H1 (cell line): ENCODE measurements at regions not wholly inside any gene's neighbourhood (a gene's known extent, or its start where the extent isn't known, plus 50 kb on each side); places are given as distances from the start of the nearest gene placed in this dataset.
A peak's percentile ranks its signal among the peaks of the same experiment; 100 is the strongest.

Experiments
- CTCF ChIA-PET: fragments of 300-600 bp; sonication (Branson Sonifier 250); formaldehyde crosslinking; loops from one replicate; lab custom pipeline; 2021; ENCODE audit not compliant: partially characterized antibody; lab: Charles Lee
- POLR2A ChIA-PET: fragments of 300-600 bp; sonication (Branson Sonifier 250); formaldehyde crosslinking; loops from one replicate; lab custom pipeline; 2021; ENCODE audit warnings: inconsistent platforms; ENCODE audit not compliant: partially characterized antibody; lab: Charles Lee
- DNase-seq, 2 experiments: peaks; one replicate each; pipeline versions ENCODE4 v3.0.0 to v3.0.0-alpha.2; 2010 to 2022; ENCODE audit warnings: low spot score in 2 of 2, low read depth in 1 of 2, mixed read lengths in 1 of 2
- FAIRE-seq: peaks from 2 replicates; lab custom pipeline; 2011; peaks lifted over from hg19 to GRCh38; lab: Jason Lieb, UNC
- H2AFZ ChIP-seq: 2 replicates; pipeline ENCODE4 v1.8.1; 2012; ENCODE audit warnings: low read length, inconsistent platforms
- H2AK5ac ChIP-seq: 2 replicates; pipeline ENCODE4 v1.6.1; 2013; ENCODE audit warnings: low read depth, low read length
- H2BK120ac ChIP-seq: replicated peaks from 2 replicates; pipeline ENCODE3; 2013; ENCODE audit warnings: low read depth, low read length, inconsistent platforms
- H2BK12ac ChIP-seq: 2 replicates; pipeline ENCODE4 v1.6.1; 2013; ENCODE audit warnings: low read depth, low read length
- H2BK15ac ChIP-seq: 2 replicates; pipeline ENCODE4 v1.6.1; 2013; ENCODE audit warnings: low read length
- H2BK20ac ChIP-seq: 2 replicates; pipeline ENCODE4 v1.6.1; 2013; ENCODE audit warnings: low read length
- H2BK5ac ChIP-seq: 2 replicates; pipeline ENCODE4 v1.6.1; 2013; ENCODE audit warnings: low read depth, low read length
- H3K14ac ChIP-seq: 2 replicates; pipeline ENCODE4 v1.6.1; 2013; ENCODE audit warnings: inconsistent platforms; ENCODE audit not compliant: insufficient read length
- H3K18ac ChIP-seq: 2 replicates; pipeline ENCODE4 v1.6.1; 2013; ENCODE audit warnings: low read length; ENCODE audit errors: extremely low read depth
- H3K23ac ChIP-seq: 2 replicates; pipeline ENCODE4 v1.6.1; 2013; ENCODE audit warnings: inconsistent platforms; ENCODE audit not compliant: insufficient read length
- H3K23me2 ChIP-seq: 2 replicates; pipeline ENCODE4 v1.6.1; 2013; ENCODE audit warnings: low read depth, low read length
- H3K27ac ChIP-seq: 2 replicates; pipeline ENCODE4 v1.6.1; 2011; ENCODE audit warnings: low read depth, low read length, inconsistent platforms
- H3K27me3 ChIP-seq, 4 experiments: replicated peaks in 1 of 4; 1 replicate in 1 of 4; 2 replicates in 3 of 4; pipeline versions ENCODE4 v1.6.1 to v1.8.1; 2011 to 2013; ENCODE audit warnings: low read length in 3 of 4, mild to moderate bottlenecking in 3 of 4, inconsistent platforms in 2 of 4, mixed read lengths in 2 of 4, moderate library complexity in 1 of 4; ENCODE audit not compliant: control insufficient read depth in 3 of 4, insufficient read depth in 3 of 4; ENCODE audit errors: extremely low read depth in 1 of 4
- H3K36me3 ChIP-seq, 4 experiments: 2 replicates each; pipeline versions ENCODE4 v1.6.1 to v1.8.1; 2011 to 2013; ENCODE audit warnings: mild to moderate bottlenecking in 4 of 4, low read length in 3 of 4, moderate library complexity in 2 of 4, control low read depth in 1 of 4, inconsistent platforms in 1 of 4; ENCODE audit not compliant: insufficient read depth in 4 of 4, control insufficient read depth in 2 of 4
- H3K4ac ChIP-seq: replicated peaks from 2 replicates; pipeline ENCODE3; 2013; ENCODE audit warnings: low read length, low read depth, mixed read lengths, inconsistent platforms; ENCODE audit not compliant: insufficient read length
- H3K4me1 ChIP-seq, 4 experiments: replicated peaks in 1 of 4; 1 replicate in 1 of 4; 2 replicates in 3 of 4; pipeline versions ENCODE4 v1.6.1 to v1.8.1; 2011 to 2013; ENCODE audit warnings: low read length in 3 of 4, inconsistent platforms in 2 of 4, mixed read lengths in 1 of 4; ENCODE audit not compliant: insufficient read depth in 4 of 4, control insufficient read depth in 3 of 4
- H3K4me2 ChIP-seq, 2 experiments: 2 replicates each; pipeline versions ENCODE4 v1.6.1 to v1.8.1; 2011 to 2013; ENCODE audit warnings: low read depth in 2 of 2, low read length in 2 of 2, control low read depth in 1 of 2, inconsistent platforms in 1 of 2, mild to moderate bottlenecking in 1 of 2; ENCODE audit not compliant: insufficient read depth in 1 of 2
- H3K4me3 ChIP-seq, 4 experiments: fragments of 200-600, 300-600 bp in 1 of 4; sonication (generic), shearing (Covaris generic), sonication (Bioruptor Twin) in 1 of 4; 2 replicates each; pipeline versions ENCODE4 v1.5.1 to v1.8.1; 2011 to 2016; ENCODE audit warnings: low read length in 4 of 4, low read depth in 3 of 4, control low read depth in 2 of 4, inconsistent platforms in 2 of 4, mild to moderate bottlenecking in 2 of 4, mixed read lengths in 1 of 4, moderate library complexity in 1 of 4; ENCODE audit not compliant: insufficient read depth in 2 of 4; ENCODE audit errors: extremely low read depth in 1 of 4
- H3K56ac ChIP-seq: replicated peaks from 2 replicates; pipeline ENCODE3; 2013; ENCODE audit warnings: low read depth, mild to moderate bottlenecking, mixed read lengths, low read length, inconsistent platforms; ENCODE audit not compliant: insufficient read length
- H3K79me1 ChIP-seq: 2 replicates; pipeline ENCODE4 v1.6.1; 2013; ENCODE audit warnings: low read depth, low read length, control low read depth
- H3K79me2 ChIP-seq, 2 experiments: 2 replicates each; pipeline versions ENCODE4 v1.6.1 to v1.8.1; 2012 to 2013; ENCODE audit warnings: low read length in 2 of 2, mild to moderate bottlenecking in 2 of 2, inconsistent platforms in 1 of 2; ENCODE audit not compliant: insufficient read depth in 2 of 2, control insufficient read depth in 1 of 2
- H3K9ac ChIP-seq, 4 experiments: replicated peaks in 1 of 4; 1 replicate in 1 of 4; 2 replicates in 3 of 4; pipeline versions ENCODE4 v1.6.1 to v1.8.1; 2011 to 2013; ENCODE audit warnings: low read depth in 3 of 4, low read length in 3 of 4, control low read depth in 2 of 4, mild to moderate bottlenecking in 2 of 4, moderate library complexity in 2 of 4, inconsistent platforms in 1 of 4; ENCODE audit errors: extremely low read depth in 1 of 4
- H3K9me3 ChIP-seq, 2 experiments: 2 replicates each; pipeline versions ENCODE4 v1.6.1 to v1.8.1; 2012 to 2013; ENCODE audit warnings: mild to moderate bottlenecking in 2 of 2, moderate library complexity in 2 of 2, control low read depth in 1 of 2, inconsistent platforms in 1 of 2, low read depth in 1 of 2, low read length in 1 of 2, mixed read lengths in 1 of 2; ENCODE audit not compliant: insufficient read depth in 2 of 2
- H4K20me1 ChIP-seq, 2 experiments: replicated peaks in 1 of 2; 2 replicates each; pipeline versions ENCODE3 to v1.8.1; 2011 to 2013; ENCODE audit warnings: inconsistent platforms in 2 of 2, low read length in 2 of 2, mild to moderate bottlenecking in 1 of 2; ENCODE audit not compliant: insufficient read depth in 2 of 2, control insufficient read depth in 1 of 2
- H4K5ac ChIP-seq: 2 replicates; pipeline ENCODE4 v1.6.1; 2013; ENCODE audit warnings: low read length, low read depth, mixed read lengths, inconsistent platforms; ENCODE audit not compliant: insufficient read length
- H4K8ac ChIP-seq: 2 replicates; pipeline ENCODE4 v1.8.0; 2013; ENCODE audit warnings: mild to moderate bottlenecking, moderate library complexity, low read length, inconsistent platforms; ENCODE audit not compliant: insufficient read depth; ENCODE audit errors: extremely low read depth
- H4K91ac ChIP-seq: replicated peaks from 2 replicates; pipeline ENCODE3; 2013; ENCODE audit warnings: low read length, mixed read lengths, inconsistent platforms; ENCODE audit not compliant: insufficient read length
- ATF3 ChIP-seq: IDR thresholded peaks from 2 replicates; pipeline ENCODE4 v1.6.1; 2011; ENCODE audit warnings: low read depth, mild to moderate bottlenecking, low read length; ENCODE audit not compliant: insufficient read depth
- BCL11A ChIP-seq, 2 experiments: IDR thresholded peaks; one replicate each; pipeline ENCODE4 v1.6.1; 2011; ENCODE audit warnings: low read depth in 2 of 2, low read length in 2 of 2, mild to moderate bottlenecking in 2 of 2
- CHD2 ChIP-seq: IDR thresholded peaks from 2 replicates; pipeline ENCODE4 v1.6.1; 2012; ENCODE audit warnings: low read length, improper control_type of control experiment
- CREB1 ChIP-seq: IDR thresholded peaks from 2 replicates; pipeline ENCODE4 v1.6.1; 2012; ENCODE audit warnings: inconsistent platforms
- HDAC2 ChIP-seq, 2 experiments: fragments of 300-600 bp in 1 of 2; sonication (generic) in 1 of 2; IDR thresholded peaks; 2 replicates each; pipeline ENCODE4 v1.6.1; 2011 to 2012; ENCODE audit warnings: low read depth in 2 of 2, low read length in 2 of 2, mild to moderate bottlenecking in 2 of 2, moderate library complexity in 2 of 2, borderline replicate concordance in 1 of 2, inconsistent platforms in 1 of 2
- NANOG ChIP-seq: IDR thresholded peaks from 2 replicates; pipeline ENCODE4 v1.6.1; 2011; ENCODE audit warnings: low read length, low read depth, mild to moderate bottlenecking, inconsistent platforms; ENCODE audit not compliant: insufficient read depth, poor library complexity, severe bottlenecking
- POU5F1 ChIP-seq: IDR thresholded peaks from 2 replicates; pipeline ENCODE4 v1.6.1; 2011; ENCODE audit warnings: low read depth, mild to moderate bottlenecking, low read length, moderate library complexity
- SIX5 ChIP-seq: IDR thresholded peaks from 2 replicates; pipeline ENCODE4 v1.6.1; 2011; ENCODE audit warnings: mild to moderate bottlenecking, low read depth, low read length
- WGBS, 2 experiments: shearing (Covaris generic) in 1 of 2; methylation state at CpG; one replicate each; pipeline versions ENCODE4 v1.1.6 to v1.1.7; 2013 to 2015; ENCODE audit warnings: low lambda C conversion rate in 2 of 2, mixed read lengths in 2 of 2, inconsistent platforms in 1 of 2, low coverage in 1 of 2, missing lambda C conversion rate in 1 of 2; ENCODE audit not compliant: insufficient replicate concordance in 2 of 2, insufficient coverage in 1 of 2, insufficient read length in 1 of 2; ENCODE audit errors: extremely low coverage in 1 of 2, missing lambda C conversion rate in 1 of 2; 5-methylcytosine and 5-hydroxymethylcytosine counted together
- TF ChIP-seq, protein P1 (sequence below): IDR thresholded peaks from 2 replicates; pipeline ENCODE4 v1.6.1; 2012; ENCODE audit warnings: inconsistent platforms

DNA sequence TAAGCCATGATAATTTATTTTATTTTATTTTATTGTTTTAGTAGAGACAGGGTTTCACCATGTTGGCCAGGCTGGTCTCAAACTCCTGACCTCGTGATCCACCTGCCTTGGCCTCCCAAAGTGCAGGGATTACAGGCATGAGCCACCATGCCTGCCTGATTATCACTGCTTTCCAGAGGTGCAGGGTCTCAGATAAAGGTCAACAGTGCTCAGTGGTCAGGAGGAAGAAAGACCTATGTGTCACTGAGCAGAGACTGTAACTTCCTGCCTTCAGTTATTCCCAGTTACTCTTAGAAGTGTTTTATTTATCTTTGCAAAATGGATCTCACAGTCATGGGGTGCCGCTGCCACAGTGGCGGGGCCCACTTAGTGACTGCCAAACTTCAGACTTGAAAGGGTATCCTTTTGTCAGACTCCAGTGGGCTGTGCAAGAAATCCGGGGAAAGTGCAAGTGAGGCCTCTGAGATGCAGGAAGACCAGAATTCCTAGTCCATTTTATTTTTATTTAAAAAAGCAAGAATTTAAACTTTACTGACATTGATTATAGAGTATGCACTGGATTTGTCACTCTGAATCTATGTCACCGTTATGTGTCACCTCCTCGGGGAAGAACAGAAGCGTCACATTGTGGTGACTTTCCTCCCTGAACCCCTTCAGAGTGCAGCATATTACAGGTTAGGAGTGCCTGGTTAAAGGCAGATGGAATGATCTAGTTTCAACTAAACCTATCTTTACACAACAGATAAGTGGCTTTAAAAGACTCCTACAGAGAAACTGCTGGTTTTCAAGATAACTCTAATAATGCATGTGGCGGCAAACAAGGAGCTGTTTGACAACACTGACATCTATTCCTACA, 59.1 kb upstream of the BICD1 start:
- no peak overlapping the region for H4K91ac ChIP-seq
- H4K8ac ChIP-seq = no peak overlapping the region
- ChIA-PET CTCF (interaction anchor here (0.8 kb wide), 1 partner anchor 8 kb away, joined by 3 read pairs; no protein-coding TSS in a partner anchor), POLR2A (interaction anchor here (1.0 kb wide), 1 partner anchor 74 kb away, joined by 3 read pairs; no protein-coding TSS in a partner anchor)
- no peak overlapping the region for H3K23ac ChIP-seq
- H3K9ac ChIP-seq = no peak overlapping the region
- H4K5ac ChIP-seq = no peak overlapping the region
- H3K27me3 ChIP-seq = no peaks in the 10 kb centered on the region
- H3K14ac ChIP-seq = no peak overlapping the region
- no peak overlapping the region for H2BK120ac ChIP-seq
- H3K4ac ChIP-seq = no peak overlapping the region
- H4K20me1 ChIP-seq = no peaks in the 10 kb centered on the region
- no peak overlapping the region for H3K4me2 ChIP-seq
- H2AFZ ChIP-seq = no peak overlapping the region
- H3K79me1 ChIP-seq = no peaks in the 10 kb centered on the region
- H2BK15ac ChIP-seq = no peak overlapping the region
- WGBS, 2 experiments = 90% methylated on average over 8 of the region's 8 CpGs; no CpG with 5 or more reads in 1 of the 2 experiments
- H3K18ac ChIP-seq = peak overlapping the region; percentile 48; the same call in 1 of the 2 replicates
- no peak overlapping the region for H2AK5ac ChIP-seq
- DNase-seq = no peak
- H3K4me1 ChIP-seq = peaks cover 0 to 9% (median 2%) of the 10 kb centered on the region in 4 experiments; a peak in 2 of 7 replicates
- no peaks in the 10 kb centered on the region for H3K36me3 ChIP-seq
- FAIRE-seq = no peak
- no peaks in the 10 kb centered on the region for H3K79me2 ChIP-seq
- peaks cover 6 to 9% of the 10 kb centered on the region in 2 experiments; a peak in 3 of 4 replicates for H3K9me3 ChIP-seq
- no peak overlapping the region for H2BK12ac ChIP-seq
- H3K56ac ChIP-seq = no peak overlapping the region
- no peak overlapping the region for H2BK5ac ChIP-seq
- no peaks in the 10 kb centered on the region for H3K23me2 ChIP-seq
- H3K4me3 ChIP-seq = no peak overlapping the region
- H2BK20ac ChIP-seq = 0 out of 2 replicates have a peak overlapping the region, but pooled peaks have one; percentile 11
- H3K27ac ChIP-seq = no peak overlapping the region
- TF ChIP-seq POU5F1 = no peak
- TF ChIP-seq BCL11A (IDR thresholded peaks at IDR 0.05; ENCODE audit: low read depth in 2 of 2, low read length in 2 of 2) = no peak
- TF ChIP-seq SIX5 = no peak
- no peak for TF ChIP-seq NANOG
- no peak for TF ChIP-seq ATF3
- no peak for TF ChIP-seq CREB1
- TF ChIP-seq, protein P1, sequence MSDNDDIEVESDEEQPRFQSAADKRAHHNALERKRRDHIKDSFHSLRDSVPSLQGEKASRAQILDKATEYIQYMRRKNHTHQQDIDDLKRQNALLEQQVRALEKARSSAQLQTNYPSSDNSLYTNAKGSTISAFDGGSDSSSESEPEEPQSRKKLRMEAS = no peak
- TF ChIP-seq CHD2 = no peak
- TF ChIP-seq HDAC2 (IDR thresholded peaks at IDR 0.05; ENCODE audit: borderline replicate concordance in 1 of 2, low read depth in 2 of 2, low read length in 2 of 2) = no peak
